HG02884 (cell line): ENCODE measurements at regions not wholly inside any gene's neighbourhood (a gene's known extent, or its start where the extent isn't known, plus 50 kb on each side); places are given as distances from the start of the nearest gene placed in this dataset.

Experiments
- ATAC-seq: cut with Tn5 transposase; IDR thresholded peaks from one replicate; pipeline ENCODE4 v1.9.1; 2021; ENCODE audit warnings: mild to moderate bottlenecking, moderate library complexity; ENCODE audit not compliant: unreplicated experiment

DNA sequence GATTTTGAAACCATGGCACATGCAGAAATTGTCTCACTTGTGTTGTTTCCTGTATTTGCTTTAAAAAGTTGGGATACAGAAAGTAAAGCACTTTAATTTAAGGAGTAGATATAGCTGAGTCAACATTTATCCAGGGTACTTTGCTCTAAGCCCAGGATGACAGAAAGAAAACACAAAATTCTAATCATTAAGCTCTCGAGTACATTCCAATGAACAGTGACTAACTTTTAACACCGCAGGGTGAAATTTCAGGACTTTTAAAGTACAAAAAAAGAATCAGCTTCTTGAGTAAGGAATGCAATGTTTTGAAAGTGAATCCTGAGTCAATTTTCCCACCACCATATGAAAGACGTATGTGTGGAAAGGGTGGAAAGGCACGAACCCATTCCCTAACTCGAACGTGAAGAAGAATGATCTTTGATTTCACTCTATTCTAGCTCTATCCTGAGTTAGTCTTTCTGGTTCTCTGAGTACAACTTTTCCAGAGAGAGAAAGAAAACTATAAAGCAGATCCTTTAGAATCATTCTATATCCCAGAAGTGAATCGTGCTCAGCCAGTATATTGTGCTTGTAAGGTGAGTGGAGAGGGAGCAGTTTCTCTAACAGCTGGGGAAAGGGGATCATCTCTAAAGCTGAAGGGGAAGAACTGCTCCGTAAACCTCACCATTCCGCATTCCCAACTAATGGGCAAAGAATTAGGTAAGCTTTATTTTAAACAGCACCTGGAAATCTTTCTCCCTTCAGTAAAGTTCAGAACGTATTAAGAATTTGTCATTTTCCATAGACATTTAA is 779.0 kb upstream of the FLRT2 start:
- ATAC-seq = no peak

- ATAC-seq = no peak
Measured at GRCh38 chr14:84751745-84752144, 778.2 kb upstream of the FLRT2 start.

- no peak for ATAC-seq
Measured at GRCh38 chr14:84760489-84761126, 769.3 kb upstream of the FLRT2 start.

DNA sequence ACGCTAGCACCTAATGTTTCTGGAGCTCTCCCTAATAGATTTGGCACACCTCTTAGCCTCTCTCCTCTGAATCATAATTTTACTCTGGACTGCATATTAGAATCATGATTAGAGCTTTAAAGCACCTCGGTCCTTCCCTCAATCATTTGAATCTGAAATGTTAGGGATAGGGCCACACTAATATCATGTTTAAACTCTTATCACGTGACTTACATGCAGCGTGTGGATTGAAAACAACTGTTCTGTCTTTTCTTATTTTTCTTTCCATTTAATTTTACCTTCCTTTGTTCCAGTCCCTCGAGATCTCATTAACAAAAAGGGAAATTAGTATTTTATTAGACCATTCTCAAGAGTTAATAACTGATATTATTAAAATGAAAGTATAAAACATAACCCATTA is 762.5 kb upstream of the FLRT2 start:
- ATAC-seq = no peak

GRCh38 chr14:84770030-84770429 is 759.9 kb upstream of the FLRT2 start:
- no peak for ATAC-seq

DNA sequence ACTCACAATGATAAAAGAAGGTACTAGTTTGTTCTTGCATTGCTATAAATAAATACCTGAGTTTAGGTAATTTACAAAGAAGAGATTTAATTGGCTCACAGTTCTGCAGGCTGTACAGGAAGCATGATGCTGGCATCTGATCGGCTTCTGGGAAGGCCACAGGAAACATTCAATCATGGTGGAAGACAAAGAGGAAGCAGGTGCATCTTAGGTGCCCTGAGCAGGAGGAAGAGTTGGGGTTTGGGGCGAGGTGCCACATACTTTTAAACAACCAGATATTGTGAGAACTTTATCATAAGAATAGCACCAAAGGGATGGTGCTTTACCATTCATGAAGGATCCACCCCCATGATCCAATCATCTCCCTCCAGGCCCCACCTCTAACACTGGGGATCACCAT is 752.6 kb upstream of the FLRT2 start:
- no peak for ATAC-seq

DNA sequence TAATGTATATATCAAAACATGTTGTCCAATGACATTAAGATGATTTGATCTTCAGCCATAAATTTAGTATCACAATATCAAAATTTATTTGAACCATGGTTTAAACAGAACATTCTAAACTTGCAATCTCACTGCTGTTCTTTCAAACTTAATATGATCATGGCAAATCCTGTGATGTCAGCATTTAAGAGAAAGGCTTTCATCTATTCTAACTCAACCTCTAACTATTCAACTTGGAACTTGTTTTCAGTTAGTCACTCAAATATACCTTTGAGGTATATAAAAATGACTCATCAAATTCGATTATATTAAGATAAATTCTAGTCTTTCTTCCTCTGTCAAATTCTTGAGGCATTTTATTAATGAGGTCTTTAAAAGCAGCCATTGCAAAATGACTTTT is 747.0 kb upstream of the FLRT2 start:
- no peak for ATAC-seq

DNA sequence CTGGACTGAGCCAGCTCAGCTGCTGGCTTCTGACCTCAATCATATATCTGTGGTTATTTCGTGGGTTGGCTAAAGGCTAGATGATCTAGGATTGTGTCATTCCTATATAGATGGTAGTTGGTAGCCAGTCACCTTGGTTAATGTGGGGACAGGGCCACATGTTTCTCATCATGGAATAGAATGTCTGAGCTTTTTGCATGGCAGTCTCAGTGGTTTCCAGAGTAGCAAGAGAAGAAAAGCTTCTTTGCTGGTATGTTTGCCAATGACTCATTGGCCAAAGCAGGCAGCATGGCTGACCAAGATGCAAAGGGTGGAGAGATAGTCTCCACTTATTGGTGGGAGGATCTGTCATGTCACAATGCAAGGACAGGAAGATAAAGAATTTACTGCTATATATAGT is 746.4 kb upstream of the FLRT2 start:
- ATAC-seq = no peak

DNA sequence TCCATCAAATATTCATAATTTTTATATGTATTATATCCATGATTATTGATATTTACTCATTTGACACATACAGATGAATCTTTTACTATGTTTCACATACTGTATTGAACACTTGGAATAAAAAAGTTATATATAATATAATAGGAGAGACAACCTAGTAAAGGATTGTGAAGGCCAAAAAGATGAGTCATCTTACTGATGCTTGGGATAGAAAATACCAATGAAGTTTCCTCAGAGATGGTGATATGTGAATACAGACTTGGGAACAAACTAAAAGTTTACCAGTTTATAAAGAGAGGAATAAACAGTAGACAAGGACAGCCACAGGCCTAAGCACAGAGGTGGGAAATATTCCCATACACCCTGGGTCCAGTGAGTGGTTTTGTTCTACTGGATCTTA is 743.9 kb upstream of the FLRT2 start:
- no peak for ATAC-seq

DNA sequence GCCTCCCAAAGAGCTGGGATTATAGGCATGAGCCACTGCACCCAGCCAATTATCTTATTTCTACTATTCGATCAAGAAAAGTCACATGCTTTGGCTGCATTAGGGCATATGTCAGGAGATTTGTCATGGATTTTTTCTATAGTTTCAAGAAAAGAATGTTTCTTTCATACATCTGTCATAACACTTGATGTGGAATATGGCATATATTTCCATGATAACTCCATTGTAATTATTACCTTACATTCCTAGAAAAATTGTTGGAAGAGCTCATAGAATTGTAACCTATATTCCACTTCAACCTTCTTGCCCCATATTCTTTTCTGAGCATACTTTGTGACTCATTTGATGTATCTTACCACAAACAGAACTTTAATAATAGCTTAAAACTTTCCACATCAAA is 740.9 kb upstream of the FLRT2 start:
- ATAC-seq = no peak

DNA sequence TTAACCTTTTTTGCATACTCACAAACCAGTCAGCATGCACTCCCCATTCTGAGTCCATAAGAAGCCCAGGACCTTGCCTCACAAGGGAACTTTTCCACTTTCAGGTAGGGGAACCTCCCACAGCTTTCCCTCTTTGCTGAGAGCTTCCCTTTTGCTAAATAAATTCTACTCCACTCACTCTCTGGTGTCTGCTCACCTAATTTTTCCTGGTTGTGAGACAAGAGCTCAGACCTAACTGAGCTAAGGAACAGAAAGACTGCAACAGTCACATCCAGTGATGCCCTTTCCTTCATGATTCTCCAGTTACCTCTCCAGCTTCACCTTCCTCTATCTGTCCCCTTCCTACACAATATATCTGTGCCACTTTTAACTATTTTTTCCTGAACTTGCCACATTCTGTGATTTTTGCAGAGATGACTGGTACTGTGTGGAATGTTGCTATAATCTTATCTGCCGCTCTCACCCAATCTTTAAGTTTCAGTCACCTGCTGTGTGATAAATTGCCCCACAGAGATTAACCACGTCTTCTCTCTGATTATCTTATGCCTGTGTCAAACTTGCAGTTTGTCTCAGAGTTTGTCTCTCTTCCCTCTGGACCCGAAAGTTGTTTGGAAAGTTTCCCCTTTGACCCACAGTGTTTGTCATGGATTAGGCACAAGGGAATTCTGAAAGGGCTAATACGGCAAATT is 737.1 kb upstream of the FLRT2 start:
- ATAC-seq = no peak

- ATAC-seq = no peak
Measured at GRCh38 chr14:84797326-84797725, 732.6 kb upstream of the FLRT2 start.

GRCh38 chr14:84804468-84804867 is 725.5 kb upstream of the FLRT2 start:
- ATAC-seq = no peak

- ATAC-seq = no peak
Measured at GRCh38 chr14:84804895-84805294, 725.0 kb upstream of the FLRT2 start.

DNA sequence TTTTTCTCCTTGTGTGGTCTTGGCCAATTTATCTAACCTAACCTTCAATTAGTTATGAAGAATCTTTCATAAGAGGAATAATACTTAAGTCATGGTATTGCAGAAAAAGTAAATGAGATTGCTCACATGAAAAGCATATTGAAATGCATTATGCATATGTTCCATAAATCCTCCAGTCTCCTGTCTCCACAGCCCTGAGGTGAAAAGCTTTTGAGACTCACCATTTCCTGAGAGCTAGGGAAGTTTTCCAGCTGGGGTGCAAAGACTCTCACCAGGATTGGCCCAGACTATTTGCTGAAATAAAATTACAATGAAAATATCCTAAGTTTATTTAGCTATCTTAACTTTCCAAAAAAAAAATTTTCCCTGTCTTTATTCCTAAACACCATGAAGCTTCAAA is 723.8 kb upstream of the FLRT2 start:
- no peak for ATAC-seq

- no peak for ATAC-seq
Measured at GRCh38 chr14:84806622-84807021, 723.3 kb upstream of the FLRT2 start.

GRCh38 chr14:84807673-84808072 is 722.3 kb upstream of the FLRT2 start:
- no peak for ATAC-seq

- no peak for ATAC-seq
Measured at GRCh38 chr14:84809158-84809557, 720.8 kb upstream of the FLRT2 start.

DNA sequence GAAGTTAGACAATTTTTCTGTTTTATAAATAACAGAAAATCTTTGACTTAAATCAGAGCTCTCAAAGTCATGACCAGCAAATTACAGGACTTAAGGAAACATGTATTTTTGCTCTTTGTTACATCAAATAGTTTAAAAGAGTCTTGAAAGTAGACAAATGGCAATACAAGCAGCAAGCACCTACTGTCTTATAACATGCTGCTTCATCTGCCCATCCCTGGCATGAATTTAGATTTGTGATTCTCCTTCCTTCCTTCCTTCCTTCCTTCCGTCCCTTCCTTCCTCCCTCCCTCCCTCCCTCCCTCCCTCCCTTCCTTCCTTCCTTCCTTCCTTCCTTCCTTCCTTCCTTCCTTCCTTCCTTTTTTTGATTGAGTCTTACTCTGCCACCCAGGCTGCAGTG is 715.6 kb upstream of the FLRT2 start:
- ATAC-seq = no peak

DNA sequence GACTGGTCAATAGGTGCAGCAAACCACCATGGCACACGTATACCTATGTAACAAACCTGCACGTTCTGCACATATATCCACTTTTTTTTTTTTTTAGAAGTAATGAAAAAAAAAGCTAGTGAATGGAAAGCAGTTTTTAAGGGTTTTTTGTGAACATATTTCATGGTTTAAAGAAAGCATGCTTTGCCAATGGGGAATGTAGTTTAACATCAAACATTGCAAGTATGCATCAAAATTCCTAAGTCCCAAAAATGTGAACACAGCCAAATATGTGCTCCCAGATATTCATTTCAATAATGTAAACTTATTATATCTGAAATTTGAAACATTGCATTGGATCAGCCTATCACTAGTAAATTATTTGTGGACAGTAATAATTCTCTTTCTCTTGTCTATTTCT is 710.4 kb upstream of the FLRT2 start:
- no peak for ATAC-seq

GRCh38 chr14:84825481-84826251 is 704.3 kb upstream of the FLRT2 start:
- ATAC-seq = no peak
